LNCAP (cell line): ENCODE measurements at regions not wholly inside any gene's neighbourhood (a gene's known extent, or its start where the extent isn't known, plus 50 kb on each side); places are given as distances from the start of the nearest gene placed in this dataset.

Source experiments
- TF ChIP-seq, protein P1 (sequence below): fragments of 450-650 bp; IDR thresholded peaks from 2 replicates; pipeline ENCODE4 v1.5.1; 2017; ENCODE audit warnings: mild to moderate bottlenecking

DNA sequence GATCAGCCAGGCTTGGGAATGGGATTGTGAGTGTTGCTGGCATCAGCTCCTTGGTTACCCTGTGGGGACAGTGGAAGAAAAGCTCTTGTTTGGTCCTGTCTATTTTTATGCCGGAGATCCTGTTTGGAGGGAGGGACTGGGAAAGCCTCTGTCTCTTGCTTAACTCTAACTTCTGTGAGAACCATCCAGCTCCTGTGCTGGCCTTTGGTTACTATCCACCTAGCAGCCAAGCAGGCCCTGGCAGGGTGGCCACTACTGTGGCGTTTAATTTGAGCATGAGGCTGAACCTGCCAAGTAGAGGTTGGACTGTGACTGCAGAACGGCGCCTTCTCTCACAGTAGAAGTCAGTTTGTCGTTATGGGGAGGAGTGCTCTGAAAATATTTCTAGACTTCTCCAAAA, 193.3 kb downstream of the UTRN start:
- TF ChIP-seq, protein P1, sequence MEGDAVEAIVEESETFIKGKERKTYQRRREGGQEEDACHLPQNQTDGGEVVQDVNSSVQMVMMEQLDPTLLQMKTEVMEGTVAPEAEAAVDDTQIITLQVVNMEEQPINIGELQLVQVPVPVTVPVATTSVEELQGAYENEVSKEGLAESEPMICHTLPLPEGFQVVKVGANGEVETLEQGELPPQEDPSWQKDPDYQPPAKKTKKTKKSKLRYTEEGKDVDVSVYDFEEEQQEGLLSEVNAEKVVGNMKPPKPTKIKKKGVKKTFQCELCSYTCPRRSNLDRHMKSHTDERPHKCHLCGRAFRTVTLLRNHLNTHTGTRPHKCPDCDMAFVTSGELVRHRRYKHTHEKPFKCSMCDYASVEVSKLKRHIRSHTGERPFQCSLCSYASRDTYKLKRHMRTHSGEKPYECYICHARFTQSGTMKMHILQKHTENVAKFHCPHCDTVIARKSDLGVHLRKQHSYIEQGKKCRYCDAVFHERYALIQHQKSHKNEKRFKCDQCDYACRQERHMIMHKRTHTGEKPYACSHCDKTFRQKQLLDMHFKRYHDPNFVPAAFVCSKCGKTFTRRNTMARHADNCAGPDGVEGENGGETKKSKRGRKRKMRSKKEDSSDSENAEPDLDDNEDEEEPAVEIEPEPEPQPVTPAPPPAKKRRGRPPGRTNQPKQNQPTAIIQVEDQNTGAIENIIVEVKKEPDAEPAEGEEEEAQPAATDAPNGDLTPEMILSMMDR = no peak

DNA sequence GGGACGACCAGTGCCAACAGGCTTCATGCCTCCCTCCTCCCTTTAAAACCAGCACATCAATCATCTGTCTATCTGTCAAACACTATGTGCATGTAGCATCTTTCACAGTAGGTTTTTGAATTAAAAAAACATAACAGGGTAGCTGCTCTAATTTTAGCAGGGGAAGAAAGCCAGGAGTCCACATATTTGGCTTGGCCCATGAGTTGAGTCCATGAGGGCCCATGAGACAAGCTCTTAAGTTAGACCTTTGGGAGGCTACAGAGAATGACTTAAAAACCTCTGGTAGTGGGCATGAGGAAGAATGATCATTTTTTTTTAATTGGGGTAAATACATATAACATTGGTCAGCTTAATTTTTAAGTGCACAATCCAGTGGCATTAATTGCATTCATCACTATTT, 194.9 kb downstream of the UTRN start:
- TF ChIP-seq, protein P1 = no peak

DNA sequence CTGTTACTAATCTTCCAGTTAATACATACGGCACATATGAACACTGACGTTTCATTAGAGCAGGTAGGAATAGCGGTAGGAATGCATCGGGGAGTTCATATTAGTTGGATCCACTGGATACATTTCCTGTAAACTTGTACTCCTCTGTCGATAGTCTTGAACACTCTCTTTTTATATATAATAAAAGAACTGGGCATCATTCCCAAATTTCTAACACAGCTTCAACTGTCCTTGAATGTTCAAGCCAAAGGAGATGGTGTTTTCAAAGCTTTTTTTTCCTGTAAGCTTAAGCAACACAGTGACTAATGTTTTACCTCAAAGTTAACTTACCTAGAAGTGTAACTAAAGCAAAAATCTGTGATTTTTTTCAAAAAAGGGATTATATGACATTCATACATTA, 195.3 kb downstream of the UTRN start:
- TF ChIP-seq, protein P1 = no peak

DNA sequence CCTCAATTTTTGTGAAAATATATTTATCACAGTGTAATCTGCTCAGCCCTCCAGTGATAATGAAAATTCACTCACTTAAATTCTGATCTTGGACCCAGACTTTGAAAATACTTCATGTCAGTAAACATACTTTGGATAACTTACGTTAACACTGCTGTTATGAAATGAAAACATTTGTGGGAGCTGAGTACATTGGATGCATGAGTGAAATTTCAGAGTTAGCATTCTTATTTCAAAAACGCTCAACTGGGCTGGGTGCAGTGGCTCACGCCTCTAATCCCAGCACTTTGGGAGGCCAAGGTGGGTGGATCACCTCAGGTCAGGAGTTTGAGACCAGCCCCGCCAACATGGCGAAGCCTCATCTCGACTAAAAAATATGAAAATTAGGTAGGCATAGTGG, 196.4 kb downstream of the UTRN start:
- TF ChIP-seq, protein P1 = no peak

DNA sequence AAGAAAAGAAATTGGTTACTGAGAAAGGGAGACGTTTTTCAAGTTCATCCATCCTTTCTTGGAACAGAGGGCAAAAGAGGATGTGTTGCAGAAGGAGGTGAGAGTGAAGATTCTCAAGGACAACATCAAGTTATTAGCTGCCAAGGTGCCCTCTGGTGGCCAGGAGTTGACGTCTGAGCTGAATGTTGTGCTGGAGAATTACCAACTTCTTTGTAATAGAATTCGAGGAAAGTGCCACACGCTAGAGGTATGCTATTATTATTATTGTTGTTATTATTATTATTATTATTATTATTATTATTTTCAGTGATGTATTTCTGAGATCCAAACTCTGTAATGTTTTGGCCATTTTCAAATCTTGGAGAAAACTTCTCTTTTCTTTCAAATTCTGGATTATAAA, 197.0 kb downstream of the UTRN start:
- TF ChIP-seq, protein P1 = peak; percentile 57

DNA sequence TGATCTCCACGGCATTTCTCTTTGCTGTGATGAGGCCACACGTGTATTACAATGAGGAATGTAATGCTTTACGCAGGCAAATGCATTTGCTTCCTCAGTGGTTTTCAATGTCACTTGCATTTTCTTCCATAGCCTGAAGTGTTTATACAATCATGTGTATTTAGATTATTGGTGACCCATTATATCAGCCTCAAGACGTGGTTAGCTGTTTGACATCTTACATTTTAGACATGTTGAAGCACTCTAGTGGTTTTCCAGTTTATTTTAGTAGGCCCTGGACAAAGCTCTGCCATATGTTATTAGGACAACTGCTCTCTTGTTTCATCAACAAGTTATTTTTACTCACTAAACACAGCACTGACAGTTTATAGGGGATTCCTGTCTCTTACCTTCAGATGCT, 200.4 kb downstream of the UTRN start:
- TF ChIP-seq, protein P1 = no peak

DNA sequence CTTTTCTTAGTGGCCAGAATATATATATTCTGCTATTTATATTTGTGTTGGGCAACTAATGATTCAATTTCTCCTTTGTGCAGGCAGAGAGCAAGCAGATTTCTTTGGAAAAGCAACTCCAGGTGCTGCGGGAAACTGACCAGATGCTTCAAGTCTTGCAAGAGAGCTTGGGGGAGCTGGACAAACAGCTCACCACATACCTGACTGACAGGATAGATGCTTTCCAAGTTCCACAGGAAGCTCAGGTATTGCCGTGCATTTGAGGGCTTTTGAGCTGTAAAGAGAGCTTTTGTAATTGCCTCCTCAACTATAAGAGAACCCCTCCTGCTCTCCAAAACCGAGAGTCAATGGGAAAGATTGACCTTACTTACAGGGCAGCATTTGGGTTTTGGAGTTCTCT, 203.5 kb downstream of the UTRN start:
- TF ChIP-seq, protein P1 = no peak
